Activated CD4-positive, CD25-positive, alpha-beta regulatory T cell treated with anti-CD3 and anti-CD28 coated beads, Interleukin-2, amount 50 U/mL, for 16 hours (primary cell): ENCODE measurements at regions not wholly inside any gene's neighbourhood (a gene's known extent, or its start where the extent isn't known, plus 50 kb on each side); places are given as distances from the start of the nearest gene placed in this dataset.
"Not testable (repeated sequence)": the region's sequence is repeated elsewhere in the genome, so short reads cannot be mapped to it uniquely, and the experiment has no call there.

Experiments
- DNase-seq: peaks from one replicate; pipeline ENCODE4 v3.0.0-alpha.2; 2020; ENCODE audit warnings: low read depth, low spot score

- DNase-seq, result no peak
These were observed 103.6 kb upstream of the SPATA12 start for GRCh38 chr3:56956906-56957305.

- no peak for DNase-seq
These were observed 104.9 kb upstream of the SPATA12 start for GRCh38 chr3:56955492-56956111.

- DNase-seq, result no peak
These were observed 106.3 kb upstream of the SPATA12 start for GRCh38 chr3:56954125-56954524.

- no peak for DNase-seq
These were observed 107.6 kb upstream of the SPATA12 start for GRCh38 chr3:56952846-56953245.

GRCh38 chr3:56952061-56952460, 108.4 kb upstream of the SPATA12 start:
- no peak for DNase-seq

GRCh38 chr3:56951366-56951765, 109.1 kb upstream of the SPATA12 start:
- DNase-seq, result no peak

GRCh38 chr3:56945378-56945777, 115.1 kb upstream of the SPATA12 start:
- not testable (repeated sequence) for DNase-seq

GRCh38 chr3:56942523-56942922, 117.9 kb upstream of the SPATA12 start:
- no peak for DNase-seq

GRCh38 chr3:56940976-56941375, 119.5 kb upstream of the SPATA12 start:
- DNase-seq, result no peak

GRCh38 chr3:56940321-56940720, 120.1 kb upstream of the SPATA12 start:
- no peak for DNase-seq

- no peak for DNase-seq
These were observed 120.6 kb upstream of the SPATA12 start for GRCh38 chr3:56939834-56940233.

- DNase-seq, result no peak
These were observed 121.9 kb upstream of the SPATA12 start for GRCh38 chr3:56938530-56938929.

- no peak for DNase-seq
These were observed 122.9 kb upstream of the SPATA12 start for GRCh38 chr3:56937580-56937979.

GRCh38 chr3:56935811-56936210, 124.7 kb upstream of the SPATA12 start:
- DNase-seq, result no peak

GRCh38 chr3:56934481-56934880, 126.0 kb upstream of the SPATA12 start:
- DNase-seq, result not testable (repeated sequence)

- no peak for DNase-seq
These were observed 126.7 kb upstream of the SPATA12 start for GRCh38 chr3:56933803-56934202.

GRCh38 chr3:56932866-56933265, 127.6 kb upstream of the SPATA12 start:
- no peak for DNase-seq

GRCh38 chr3:56931836-56932235, 128.6 kb upstream of the SPATA12 start:
- DNase-seq, result no peak

GRCh38 chr3:56930706-56931105, 129.0 kb upstream of the ARHGEF3 start:
- no peak for DNase-seq

- no peak for DNase-seq
These were observed 128.3 kb upstream of the ARHGEF3 start for GRCh38 chr3:56929809-56930615.

- no peak for DNase-seq
These were observed 126.8 kb upstream of the ARHGEF3 start for GRCh38 chr3:56928379-56929068.

- no peak for DNase-seq
These were observed 126.1 kb upstream of the ARHGEF3 start for GRCh38 chr3:56927855-56928254.

GRCh38 chr3:56926947-56927282, 125.2 kb upstream of the ARHGEF3 start:
- no peak for DNase-seq
